ENCODE measurements at regions not wholly inside any gene's neighbourhood (a gene's known extent, or its start where the extent isn't known, plus 50 kb on each side); places are given as distances from the start of the nearest gene placed in this dataset.

GRCh38 chr16:11435576-11435975 lies 90.3 kb downstream of the RMI2 start:
- no peak for TF ChIP-seq YY1 (IDR thresholded peaks at IDR 0.05; ENCODE audit: insufficient read depth, insufficient read length)
- no peak for TF ChIP-seq SUZ12 (IDR thresholded peaks at IDR 0.05; ENCODE audit: extremely low read depth, insufficient read depth, insufficient read length)
